ENCODE measurements at regions not wholly inside any gene's neighbourhood (a gene's known extent, or its start where the extent isn't known, plus 50 kb on each side); places are given as distances from the start of the nearest gene placed in this dataset.

- no peak overlapping the region for H3K4me3 Mint-ChIP-seq
These were observed 53.8 kb upstream of the PCDH15 start for GRCh38 chr10:54854843-54855242.

GRCh38 chr10:54854389-54854788, 53.4 kb upstream of the PCDH15 start:
- Mint-ChIP-seq H3K9me3 (no peaks in the 10 kb centered on the region), H3K27me3 (ENCODE audit: low read depth) (no peaks in the 10 kb centered on the region), H3K4me3 (no peak overlapping the region), H3K27ac (no peak overlapping the region), H3K36me3 (ENCODE audit: low read depth) (no peaks in the 10 kb centered on the region), H3K4me1 (no peaks in the 10 kb centered on the region)
- TF ChIP-seq CTCF (IDR thresholded peaks at IDR 0.05; ENCODE audit: unreplicated experiment in 3 of 3) = no peak

More at GRCh38 chr10:54854843-54855242, 53.8 kb upstream of the PCDH15 start:
- H3K27me3 Mint-ChIP-seq (ENCODE audit: low read depth) = no peaks in the 10 kb centered on the region
- no peak for TF ChIP-seq CTCF (IDR thresholded peaks at IDR 0.05; ENCODE audit: unreplicated experiment in 3 of 3)
- H3K9me3 Mint-ChIP-seq = no peaks in the 10 kb centered on the region
- no peaks in the 10 kb centered on the region for H3K36me3 Mint-ChIP-seq (ENCODE audit: low read depth)
- H3K27ac Mint-ChIP-seq = no peak overlapping the region
- no peaks in the 10 kb centered on the region for H3K4me1 Mint-ChIP-seq

- no peaks in the 10 kb centered on the region for H3K27me3 Mint-ChIP-seq (ENCODE audit: low read depth)
- H3K27ac Mint-ChIP-seq = no peak overlapping the region
- no peak for TF ChIP-seq CTCF (IDR thresholded peaks at IDR 0.05; ENCODE audit: unreplicated experiment in 3 of 3)
- H3K36me3 Mint-ChIP-seq (ENCODE audit: low read depth) = no peaks in the 10 kb centered on the region
- no peaks in the 10 kb centered on the region for H3K9me3 Mint-ChIP-seq
- no peak overlapping the region for H3K4me3 Mint-ChIP-seq
- no peaks in the 10 kb centered on the region for H3K4me1 Mint-ChIP-seq
These were observed 52.9 kb upstream of the PCDH15 start for GRCh38 chr10:54853883-54854282.

Data from nephron (organoid).